ENCODE measurements at regions not wholly inside any gene's neighbourhood (a gene's known extent, or its start where the extent isn't known, plus 50 kb on each side); places are given as distances from the start of the nearest gene placed in this dataset.

GRCh38 chr2:126389446-126389845, 266.5 kb upstream of the GYPC start:
- no peak for TF ChIP-seq CTCF (IDR thresholded peaks at IDR 0.05; ENCODE audit: low read depth, low read length, missing input control)
- no peak for TF ChIP-seq TAF1 (conservative IDR thresholded peaks at IDR 0.05)
- TF ChIP-seq, protein P1, sequence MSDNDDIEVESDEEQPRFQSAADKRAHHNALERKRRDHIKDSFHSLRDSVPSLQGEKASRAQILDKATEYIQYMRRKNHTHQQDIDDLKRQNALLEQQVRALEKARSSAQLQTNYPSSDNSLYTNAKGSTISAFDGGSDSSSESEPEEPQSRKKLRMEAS (IDR thresholded peaks at IDR 0.05) = no peak
- TF ChIP-seq, protein P2, sequence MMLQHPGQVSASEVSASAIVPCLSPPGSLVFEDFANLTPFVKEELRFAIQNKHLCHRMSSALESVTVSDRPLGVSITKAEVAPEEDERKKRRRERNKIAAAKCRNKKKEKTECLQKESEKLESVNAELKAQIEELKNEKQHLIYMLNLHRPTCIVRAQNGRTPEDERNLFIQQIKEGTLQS (IDR thresholded peaks at IDR 0.05) = no peak
- TF ChIP-seq RXRA (IDR thresholded peaks at IDR 0.05) = no peak
- TF ChIP-seq JUND (IDR thresholded peaks at IDR 0.05) = no peak
- TF ChIP-seq, protein P3, sequence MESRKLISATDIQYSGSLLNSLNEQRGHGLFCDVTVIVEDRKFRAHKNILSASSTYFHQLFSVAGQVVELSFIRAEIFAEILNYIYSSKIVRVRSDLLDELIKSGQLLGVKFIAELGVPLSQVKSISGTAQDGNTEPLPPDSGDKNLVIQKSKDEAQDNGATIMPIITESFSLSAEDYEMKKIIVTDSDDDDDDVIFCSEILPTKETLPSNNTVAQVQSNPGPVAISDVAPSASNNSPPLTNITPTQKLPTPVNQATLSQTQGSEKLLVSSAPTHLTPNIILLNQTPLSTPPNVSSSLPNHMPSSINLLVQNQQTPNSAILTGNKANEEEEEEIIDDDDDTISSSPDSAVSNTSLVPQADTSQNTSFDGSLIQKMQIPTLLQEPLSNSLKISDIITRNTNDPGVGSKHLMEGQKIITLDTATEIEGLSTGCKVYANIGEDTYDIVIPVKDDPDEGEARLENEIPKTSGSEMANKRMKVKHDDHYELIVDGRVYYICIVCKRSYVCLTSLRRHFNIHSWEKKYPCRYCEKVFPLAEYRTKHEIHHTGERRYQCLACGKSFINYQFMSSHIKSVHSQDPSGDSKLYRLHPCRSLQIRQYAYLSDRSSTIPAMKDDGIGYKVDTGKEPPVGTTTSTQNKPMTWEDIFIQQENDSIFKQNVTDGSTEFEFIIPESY (IDR thresholded peaks at IDR 0.05) = no peak
